Peyer's patch (tissue), 4 donors: ENCODE measurements at regions not wholly inside any gene's neighbourhood (a gene's known extent, or its start where the extent isn't known, plus 50 kb on each side); places are given as distances from the start of the nearest gene placed in this dataset.
"Not testable (repeated sequence)": the region's sequence is repeated elsewhere in the genome, so short reads cannot be mapped to it uniquely, and the experiment has no call there.

ENCODE experiments used
- DNase-seq, 3 donors: peaks; one replicate each; pipeline ENCODE4 v3.0.0-alpha.2; 2017 to 2019
- H3K27ac ChIP-seq, 4 donors: fragments of 200-600 bp; sonication (generic); one replicate each; pipeline ENCODE4 v1.5.1; 2016 to 2019
- H3K27me3 ChIP-seq, 2 donors: fragments of 200-600 bp; sonication (generic); one replicate each; pipeline ENCODE4 v1.5.1; 2019
- H3K36me3 ChIP-seq, 3 donors: fragments of 200-600 bp; sonication (generic); one replicate each; pipeline ENCODE4 v1.5.1; 2016 to 2019
- H3K4me1 ChIP-seq, 4 donors: fragments of 200-600 bp; sonication (generic); one replicate each; pipeline ENCODE4 v1.5.1; 2016 to 2019
- H3K4me3 ChIP-seq, 4 donors: fragments of 200-600 bp; sonication (generic); 1 replicate in 3 of 4; 2 replicates in 1 of 4; pipeline ENCODE4 v1.5.1; 2016 to 2019; ENCODE audit warnings: mild to moderate bottlenecking in 1 of 4
- H3K9me3 ChIP-seq, 4 donors: fragments of 200-600 bp; sonication (generic); one replicate each; pipeline ENCODE4 v1.5.1; 2016 to 2019; ENCODE audit warnings: mild to moderate bottlenecking in 1 of 4
- CTCF ChIP-seq, 6 experiments: fragments of 450-650 bp in 4 of 6; fragments of 200-600 bp in 2 of 6; sonication (generic) in 1 of 6; IDR thresholded peaks; one replicate each; pipeline ENCODE4 v1.5.1; 2017 to 2019; ENCODE audit warnings: antibody characterized with exemption in 6 of 6, mild to moderate bottlenecking in 3 of 6, moderate library complexity in 1 of 6
- POLR2A ChIP-seq, 2 donors: fragments of 450-650 bp; IDR thresholded peaks; one replicate each; pipeline ENCODE4 v1.5.1; 2017; ENCODE audit warnings: antibody characterized with exemption in 2 of 2, mild to moderate bottlenecking in 2 of 2, moderate library complexity in 2 of 2

GRCh38 chrX:150227873-150228410, 135.2 kb upstream of the MAMLD1 start:
- Histone ChIP-seq H3K36me3 (no peaks in the 10 kb centered on the region), H3K27ac (no peak overlapping the region), H3K4me3 (no peak overlapping the region), H3K4me1 (no peaks in the 10 kb centered on the region), H3K9me3 (no peaks in the 10 kb centered on the region), H3K27me3 (no peaks in the 10 kb centered on the region)
- DNase-seq, result no peak
- TF ChIP-seq CTCF (IDR thresholded peaks at IDR 0.05), result no peak
- no peak for TF ChIP-seq POLR2A (IDR thresholded peaks at IDR 0.05)

GRCh38 chrX:150228431-150228830, 134.7 kb upstream of the MAMLD1 start:
- no peaks in the 10 kb centered on the region for H3K9me3 ChIP-seq
- no peak for DNase-seq
- H3K27ac ChIP-seq, result no peak overlapping the region
- no peak overlapping the region for H3K4me3 ChIP-seq
- H3K36me3 ChIP-seq, result no peaks in the 10 kb centered on the region
- TF ChIP-seq POLR2A (IDR thresholded peaks at IDR 0.05), result no peak
- no peak for TF ChIP-seq CTCF (IDR thresholded peaks at IDR 0.05)
- no peaks in the 10 kb centered on the region for H3K27me3 ChIP-seq
- H3K4me1 ChIP-seq, result no peaks in the 10 kb centered on the region

- Histone ChIP-seq H3K4me3 (no peak overlapping the region), H3K4me1 (no peaks in the 10 kb centered on the region), H3K27ac (no peak overlapping the region), H3K36me3 (no peaks in the 10 kb centered on the region), H3K9me3 (no peaks in the 10 kb centered on the region), H3K27me3 (no peaks in the 10 kb centered on the region)
- no peak for DNase-seq
- TF ChIP-seq POLR2A (IDR thresholded peaks at IDR 0.05) (no peak), CTCF (IDR thresholded peaks at IDR 0.05) (no peak)
Observed at GRCh38 chrX:150229030-150229429, 134.1 kb upstream of the MAMLD1 start.

GRCh38 chrX:150229481-150229880, 133.6 kb upstream of the MAMLD1 start:
- no peak for TF ChIP-seq POLR2A (IDR thresholded peaks at IDR 0.05)
- no peak for TF ChIP-seq CTCF (IDR thresholded peaks at IDR 0.05)
- H3K4me3 ChIP-seq, result no peak overlapping the region
- no peak for DNase-seq
- H3K27ac ChIP-seq, result no peak overlapping the region
- no peaks in the 10 kb centered on the region for H3K27me3 ChIP-seq
- no peaks in the 10 kb centered on the region for H3K9me3 ChIP-seq
- no peaks in the 10 kb centered on the region for H3K36me3 ChIP-seq
- no peaks in the 10 kb centered on the region for H3K4me1 ChIP-seq

GRCh38 chrX:150230952-150231351, 132.2 kb upstream of the MAMLD1 start:
- H3K27ac ChIP-seq, H3K4me3 ChIP-seq, H3K9me3 ChIP-seq, H3K36me3 ChIP-seq, H3K27me3 ChIP-seq, DNase-seq, H3K4me1 ChIP-seq: not testable (repeated sequence)

- not testable (repeated sequence) for H3K9me3 ChIP-seq, H3K4me3 ChIP-seq, H3K27me3 ChIP-seq, H3K27ac ChIP-seq, H3K4me1 ChIP-seq, H3K36me3 ChIP-seq, DNase-seq
Observed at GRCh38 chrX:150231368-150231767, 131.7 kb upstream of the MAMLD1 start.

GRCh38 chrX:150232222-150232621, 130.9 kb upstream of the MAMLD1 start:
- H3K4me3 ChIP-seq, H3K27me3 ChIP-seq, H3K36me3 ChIP-seq, H3K9me3 ChIP-seq, H3K4me1 ChIP-seq, DNase-seq, H3K27ac ChIP-seq: not testable (repeated sequence)
